ENCODE measurements at regions not wholly inside any gene's neighbourhood (a gene's known extent, or its start where the extent isn't known, plus 50 kb on each side); places are given as distances from the start of the nearest gene placed in this dataset.

DNA sequence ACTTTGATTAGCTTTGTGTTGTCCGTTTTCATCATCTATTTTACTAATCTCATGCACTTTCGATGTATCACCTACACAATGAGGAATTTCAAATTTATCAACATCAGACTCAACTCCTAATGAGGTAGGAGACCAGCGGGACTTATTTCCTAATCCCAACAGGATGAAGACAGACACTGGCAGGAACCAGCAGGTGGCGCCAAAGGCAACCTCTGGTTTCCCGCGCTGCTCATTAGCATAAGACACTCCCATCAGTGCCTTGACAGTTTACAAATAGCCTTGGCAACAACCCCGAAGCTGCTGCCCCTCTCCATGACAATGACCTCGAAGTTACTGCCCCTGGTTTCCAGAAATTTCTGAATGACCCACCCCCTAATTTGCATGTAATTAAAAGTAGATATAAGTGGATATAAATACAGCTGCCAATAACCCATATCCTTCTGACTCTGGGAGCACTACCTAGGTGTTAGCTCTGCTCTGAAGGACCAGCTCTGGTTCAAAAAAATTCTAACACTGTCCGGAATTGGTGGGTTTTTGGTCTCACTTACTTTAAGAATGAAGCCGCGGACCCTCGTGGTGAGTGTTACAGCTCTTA, 974.8 kb downstream of the ADGRL2 start:
- no peak overlapping the region for H3K27ac ChIP-seq (ENCODE audit: low read depth, low read length)
- no peaks in the 10 kb centered on the region for H3K9me3 ChIP-seq (ENCODE audit: control insufficient read depth in 3 of 3, low read length in 3 of 3)

DNA sequence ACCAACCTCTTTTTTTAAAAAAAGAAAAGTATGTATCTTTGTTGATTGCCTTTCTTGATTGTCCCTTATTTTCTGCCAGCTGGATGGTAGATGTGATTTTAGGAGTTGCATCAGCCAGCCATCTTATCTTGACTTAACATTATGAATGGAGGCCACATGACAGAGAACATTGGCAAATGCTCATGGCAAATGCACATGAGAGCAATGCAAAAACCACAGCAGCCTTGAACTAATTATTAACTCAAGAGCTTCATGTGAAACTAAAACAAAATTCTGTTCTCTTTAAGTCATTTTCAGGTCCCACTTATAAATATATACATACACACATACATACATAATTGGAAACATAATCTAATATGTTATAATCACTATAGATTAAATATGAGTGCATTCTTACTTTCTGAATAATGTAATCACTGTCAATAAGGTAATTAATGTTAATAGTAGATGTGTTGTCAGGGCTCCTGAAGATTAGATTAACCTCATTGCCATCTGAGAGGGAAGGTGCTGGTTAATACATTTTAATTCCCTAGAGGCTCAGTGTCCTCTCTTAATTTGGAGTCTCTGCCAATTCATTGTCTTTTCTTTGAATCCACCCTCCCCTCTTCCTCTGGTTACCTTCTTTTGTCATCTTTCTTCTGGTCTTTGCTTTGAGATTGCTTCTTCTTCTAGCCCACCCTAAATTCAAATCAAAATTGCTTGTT, 962.2 kb downstream of the ADGRL2 start:
- Histone ChIP-seq H3K4me1 (ENCODE audit: control insufficient read depth in 3 of 3, insufficient read depth in 3 of 3, low read length in 3 of 3) (no peaks in the 10 kb centered on the region), H3K9me3 (ENCODE audit: control insufficient read depth in 3 of 3, low read length in 3 of 3) (no peaks in the 10 kb centered on the region), H3K27me3 (ENCODE audit: control insufficient read depth in 3 of 3, insufficient read depth in 3 of 3, low read length in 3 of 3) (no peaks in the 10 kb centered on the region), H3K36me3 (ENCODE audit: control insufficient read depth in 3 of 3, insufficient read depth in 3 of 3, low read length in 3 of 3) (no peaks in the 10 kb centered on the region), H3K4me3 (ENCODE audit: low read length in 3 of 3) (no peak overlapping the region), H3K9ac (ENCODE audit: low read depth in 1 of 3, low read length in 3 of 3) (no peak overlapping the region), H3K27ac (ENCODE audit: low read depth, low read length) (no peak overlapping the region)

More for the DNA sequence above, 974.8 kb downstream of the ADGRL2 start:
- Histone ChIP-seq H3K36me3 (ENCODE audit: control insufficient read depth in 3 of 3, insufficient read depth in 3 of 3, low read length in 3 of 3) (no peaks in the 10 kb centered on the region), H3K4me3 (ENCODE audit: low read length in 3 of 3) (no peak overlapping the region), H3K9ac (ENCODE audit: low read depth in 1 of 3, low read length in 3 of 3) (no peak overlapping the region), H3K27me3 (ENCODE audit: control insufficient read depth in 3 of 3, insufficient read depth in 3 of 3, low read length in 3 of 3) (no peaks in the 10 kb centered on the region), H3K4me1 (ENCODE audit: control insufficient read depth in 3 of 3, insufficient read depth in 3 of 3, low read length in 3 of 3) (no peaks in the 10 kb centered on the region)

DNA sequence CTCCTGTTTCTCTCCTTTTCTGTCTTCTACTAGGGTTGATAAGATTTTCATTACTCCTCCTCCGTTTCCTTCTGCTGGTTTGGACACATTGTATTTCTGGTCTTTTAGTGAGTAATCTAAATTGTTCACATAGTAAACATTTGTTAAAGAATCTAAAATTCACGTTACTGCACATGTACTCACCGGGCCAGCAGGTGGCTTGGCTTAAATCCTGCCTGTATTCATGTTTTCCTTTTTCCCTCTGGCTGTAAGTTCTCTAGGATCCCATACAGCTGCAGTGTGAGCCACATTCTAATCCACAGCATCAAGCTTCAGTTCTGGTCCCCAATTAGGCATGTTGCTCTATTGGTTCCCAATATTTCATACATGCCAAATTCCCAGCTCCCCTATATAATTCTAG, 958.3 kb downstream of the ADGRL2 start:
- Histone ChIP-seq H3K27ac (ENCODE audit: low read depth, low read length) (no peak overlapping the region), H3K36me3 (ENCODE audit: control insufficient read depth in 3 of 3, insufficient read depth in 3 of 3, low read length in 3 of 3) (no peaks in the 10 kb centered on the region), H3K27me3 (ENCODE audit: control insufficient read depth in 3 of 3, insufficient read depth in 3 of 3, low read length in 3 of 3) (no peaks in the 10 kb centered on the region), H3K9me3 (ENCODE audit: control insufficient read depth in 3 of 3, low read length in 3 of 3) (no peaks in the 10 kb centered on the region), H3K4me1 (ENCODE audit: control insufficient read depth in 3 of 3, insufficient read depth in 3 of 3, low read length in 3 of 3) (no peaks in the 10 kb centered on the region), H3K4me3 (ENCODE audit: low read length in 3 of 3) (no peak overlapping the region), H3K9ac (ENCODE audit: low read depth in 1 of 3, low read length in 3 of 3) (no peak overlapping the region)

DNA sequence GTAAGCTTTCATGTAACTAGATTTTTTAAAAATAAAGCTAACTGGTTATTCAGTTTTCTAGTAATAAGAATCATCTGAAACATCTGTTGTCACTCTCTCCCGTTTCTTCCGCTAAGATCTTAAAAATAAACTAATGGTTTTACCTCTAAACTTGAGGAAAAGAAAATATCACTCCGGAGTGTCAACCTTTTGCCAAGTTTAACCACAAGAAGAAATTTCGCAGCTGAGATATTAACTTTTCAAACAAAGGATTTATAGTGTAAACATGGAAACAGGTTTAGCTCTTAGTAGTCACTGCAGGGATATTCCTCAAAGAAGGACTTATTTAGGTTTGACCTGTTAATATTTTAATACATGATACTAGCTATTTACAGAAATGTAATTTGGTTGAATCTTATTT, 954.9 kb downstream of the ADGRL2 start:
- Histone ChIP-seq H3K9me3 (ENCODE audit: control insufficient read depth in 3 of 3, low read length in 3 of 3) (no peaks in the 10 kb centered on the region), H3K27me3 (ENCODE audit: control insufficient read depth in 3 of 3, insufficient read depth in 3 of 3, low read length in 3 of 3) (no peaks in the 10 kb centered on the region), H3K9ac (ENCODE audit: low read depth in 1 of 3, low read length in 3 of 3) (no peak overlapping the region), H3K27ac (ENCODE audit: low read depth, low read length) (no peak overlapping the region), H3K4me1 (ENCODE audit: control insufficient read depth in 3 of 3, insufficient read depth in 3 of 3, low read length in 3 of 3) (no peaks in the 10 kb centered on the region), H3K4me3 (ENCODE audit: low read length in 3 of 3) (no peak overlapping the region), H3K36me3 (ENCODE audit: control insufficient read depth in 3 of 3, insufficient read depth in 3 of 3, low read length in 3 of 3) (no peaks in the 10 kb centered on the region)

DNA sequence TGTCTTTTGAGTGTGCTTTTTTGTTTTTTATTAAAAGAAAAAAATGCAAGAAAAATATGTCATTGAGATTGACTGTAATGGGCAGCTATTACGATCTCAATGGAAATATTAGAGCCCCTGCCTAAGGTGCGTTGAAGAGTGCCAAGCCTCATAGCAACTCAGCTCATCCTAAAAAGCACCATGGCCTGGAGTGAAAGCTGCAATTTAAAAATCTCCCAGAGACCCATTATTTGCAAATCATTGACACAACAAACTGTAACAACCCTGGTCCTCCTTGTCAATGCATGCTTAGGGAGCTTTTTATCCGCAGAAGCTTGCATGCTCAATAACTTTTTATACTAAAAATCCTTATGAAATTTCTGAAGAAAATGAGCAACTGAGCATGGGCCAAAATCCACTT, 954.5 kb downstream of the ADGRL2 start:
- H3K9ac ChIP-seq (ENCODE audit: low read depth in 1 of 3, low read length in 3 of 3): no peak overlapping the region
- no peaks in the 10 kb centered on the region for H3K36me3 ChIP-seq (ENCODE audit: control insufficient read depth in 3 of 3, insufficient read depth in 3 of 3, low read length in 3 of 3)
- no peaks in the 10 kb centered on the region for H3K27me3 ChIP-seq (ENCODE audit: control insufficient read depth in 3 of 3, insufficient read depth in 3 of 3, low read length in 3 of 3)
- H3K9me3 ChIP-seq (ENCODE audit: control insufficient read depth in 3 of 3, low read length in 3 of 3): no peaks in the 10 kb centered on the region
- no peak overlapping the region for H3K27ac ChIP-seq (ENCODE audit: low read depth, low read length)
- no peak overlapping the region for H3K4me3 ChIP-seq (ENCODE audit: low read length in 3 of 3)
- H3K4me1 ChIP-seq (ENCODE audit: control insufficient read depth in 3 of 3, insufficient read depth in 3 of 3, low read length in 3 of 3): no peaks in the 10 kb centered on the region

DNA sequence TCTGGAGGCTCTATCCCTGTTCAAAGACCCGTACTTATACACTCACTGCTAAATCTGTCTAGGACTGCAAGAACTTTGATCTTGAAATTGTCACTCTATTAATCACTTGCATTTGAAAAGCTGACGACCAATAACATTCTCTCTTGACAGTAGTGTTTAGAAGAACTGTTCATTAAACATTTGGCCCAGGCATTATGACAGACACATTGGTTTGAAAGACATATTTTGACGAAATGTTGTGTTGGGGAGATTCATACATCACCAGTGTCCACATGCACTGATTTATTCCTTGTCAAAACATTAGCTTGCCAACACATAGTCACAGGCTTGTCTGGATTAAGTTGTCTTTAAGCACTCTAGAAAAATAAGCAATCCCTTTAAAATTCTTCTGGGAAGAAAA, 951.3 kb downstream of the ADGRL2 start:
- Histone ChIP-seq H3K27ac (ENCODE audit: low read depth, low read length) (no peak overlapping the region), H3K36me3 (ENCODE audit: control insufficient read depth in 3 of 3, insufficient read depth in 3 of 3, low read length in 3 of 3) (no peaks in the 10 kb centered on the region), H3K9ac (ENCODE audit: low read depth in 1 of 3, low read length in 3 of 3) (no peak overlapping the region)

DNA sequence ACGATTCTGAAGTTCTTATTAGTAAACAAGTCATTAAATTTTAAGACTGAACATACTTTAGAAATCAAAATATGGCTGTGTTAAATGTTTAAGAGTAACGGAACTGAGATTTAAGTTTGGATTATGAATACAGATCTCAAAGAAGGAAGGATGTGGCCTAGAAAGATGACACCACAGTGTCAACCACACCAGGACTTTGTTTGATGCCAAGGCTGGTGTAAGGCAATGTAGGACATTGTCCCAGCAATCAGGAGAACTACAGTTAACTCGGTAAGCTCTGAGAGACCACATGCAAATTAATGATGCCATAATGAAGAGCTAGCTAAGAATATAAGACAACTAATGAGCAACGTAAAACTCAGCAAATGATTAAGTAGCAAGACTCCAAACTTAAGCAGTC, 932.9 kb downstream of the ADGRL2 start:
- H3K27me3 ChIP-seq (ENCODE audit: control insufficient read depth in 3 of 3, insufficient read depth in 3 of 3, low read length in 3 of 3): no peaks in the 10 kb centered on the region
- no peaks in the 10 kb centered on the region for H3K4me1 ChIP-seq (ENCODE audit: control insufficient read depth in 3 of 3, insufficient read depth in 3 of 3, low read length in 3 of 3)
- peaks cover 0 to 2% (median 0%) of the 10 kb centered on the region in 3 donors for H3K9me3 ChIP-seq (ENCODE audit: control insufficient read depth in 3 of 3, low read length in 3 of 3)
- no peaks in the 10 kb centered on the region for H3K36me3 ChIP-seq (ENCODE audit: control insufficient read depth in 3 of 3, insufficient read depth in 3 of 3, low read length in 3 of 3)
- H3K27ac ChIP-seq (ENCODE audit: low read depth, low read length): no peak overlapping the region
- no peak overlapping the region for H3K4me3 ChIP-seq (ENCODE audit: low read length in 3 of 3)
- H3K9ac ChIP-seq (ENCODE audit: low read depth in 1 of 3, low read length in 3 of 3): no peak overlapping the region

More for the DNA sequence above, 951.3 kb downstream of the ADGRL2 start:
- no peak overlapping the region for H3K4me3 ChIP-seq (ENCODE audit: low read length in 3 of 3)
- no peaks in the 10 kb centered on the region for H3K4me1 ChIP-seq (ENCODE audit: control insufficient read depth in 3 of 3, insufficient read depth in 3 of 3, low read length in 3 of 3)
- no peaks in the 10 kb centered on the region for H3K9me3 ChIP-seq (ENCODE audit: control insufficient read depth in 3 of 3, low read length in 3 of 3)
- H3K27me3 ChIP-seq (ENCODE audit: control insufficient read depth in 3 of 3, insufficient read depth in 3 of 3, low read length in 3 of 3): no peaks in the 10 kb centered on the region

DNA sequence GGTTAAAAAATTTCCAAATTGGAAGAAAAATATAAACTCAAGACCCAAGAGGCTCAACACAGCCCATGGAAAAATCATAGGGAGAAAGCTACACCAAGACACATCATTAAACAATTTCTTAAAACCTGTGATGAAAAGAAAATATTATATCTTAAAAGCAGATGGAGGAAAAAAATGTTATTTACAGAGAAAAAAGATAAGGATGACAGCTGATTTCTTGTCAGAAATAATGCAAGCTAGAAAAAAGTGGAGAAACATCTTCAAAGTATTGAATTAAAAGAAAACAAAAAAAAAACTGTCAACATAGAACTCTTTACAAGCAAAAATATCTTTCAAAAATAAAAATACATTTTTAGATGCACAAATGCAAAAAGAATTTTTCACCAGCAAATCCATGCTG, 930.5 kb downstream of the ADGRL2 start:
- no peak overlapping the region for H3K27ac ChIP-seq (ENCODE audit: low read depth, low read length)
- H3K9ac ChIP-seq (ENCODE audit: low read depth in 1 of 3, low read length in 3 of 3): no peak overlapping the region
- peaks cover 0 to 2% (median 0%) of the 10 kb centered on the region in 3 donors for H3K9me3 ChIP-seq (ENCODE audit: control insufficient read depth in 3 of 3, low read length in 3 of 3)
- H3K4me1 ChIP-seq (ENCODE audit: control insufficient read depth in 3 of 3, insufficient read depth in 3 of 3, low read length in 3 of 3): no peaks in the 10 kb centered on the region
- no peaks in the 10 kb centered on the region for H3K36me3 ChIP-seq (ENCODE audit: control insufficient read depth in 3 of 3, insufficient read depth in 3 of 3, low read length in 3 of 3)
- H3K27me3 ChIP-seq (ENCODE audit: control insufficient read depth in 3 of 3, insufficient read depth in 3 of 3, low read length in 3 of 3): no peaks in the 10 kb centered on the region
- no peak overlapping the region for H3K4me3 ChIP-seq (ENCODE audit: low read length in 3 of 3)

- Histone ChIP-seq H3K27me3 (ENCODE audit: control insufficient read depth in 3 of 3, insufficient read depth in 3 of 3, low read length in 3 of 3) (no peaks in the 10 kb centered on the region), H3K4me1 (ENCODE audit: control insufficient read depth in 3 of 3, insufficient read depth in 3 of 3, low read length in 3 of 3) (no peaks in the 10 kb centered on the region), H3K27ac (ENCODE audit: low read depth, low read length) (no peak overlapping the region), H3K36me3 (ENCODE audit: control insufficient read depth in 3 of 3, insufficient read depth in 3 of 3, low read length in 3 of 3) (no peaks in the 10 kb centered on the region), H3K9ac (ENCODE audit: low read depth in 1 of 3, low read length in 3 of 3) (no peak overlapping the region), H3K4me3 (ENCODE audit: low read length in 3 of 3) (no peak overlapping the region), H3K9me3 (ENCODE audit: control insufficient read depth in 3 of 3, low read length in 3 of 3) (peaks cover 0 to 2% (median 0%) of the 10 kb centered on the region in 3 donors)
These were observed 927.5 kb downstream of the ADGRL2 start for GRCh38 chr1:82728206-82728605.

DNA sequence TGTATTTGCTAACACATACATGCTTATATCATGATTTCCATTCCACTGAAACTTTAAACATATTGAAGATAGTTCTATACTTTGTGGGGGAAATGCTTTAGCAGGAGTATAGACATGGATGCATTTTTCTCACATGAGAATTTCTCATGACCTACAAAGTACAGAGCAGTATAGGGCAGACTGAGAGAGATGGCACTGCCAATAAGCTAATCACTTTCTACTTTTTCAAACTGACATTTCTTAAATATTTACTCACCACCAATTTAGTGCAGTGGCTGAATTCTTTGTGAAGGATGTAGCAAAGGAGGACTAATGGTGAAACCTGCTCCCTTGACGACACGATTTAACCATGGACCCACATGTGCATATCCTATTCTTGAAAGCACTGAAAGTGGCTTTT, 923.5 kb downstream of the ADGRL2 start:
- no peaks in the 10 kb centered on the region for H3K36me3 ChIP-seq (ENCODE audit: control insufficient read depth in 3 of 3, insufficient read depth in 3 of 3, low read length in 3 of 3)
- no peaks in the 10 kb centered on the region for H3K4me1 ChIP-seq (ENCODE audit: control insufficient read depth in 3 of 3, insufficient read depth in 3 of 3, low read length in 3 of 3)
- no peak overlapping the region for H3K27ac ChIP-seq (ENCODE audit: low read depth, low read length)
- no peaks in the 10 kb centered on the region for H3K27me3 ChIP-seq (ENCODE audit: control insufficient read depth in 3 of 3, insufficient read depth in 3 of 3, low read length in 3 of 3)
- H3K4me3 ChIP-seq (ENCODE audit: low read length in 3 of 3): no peak overlapping the region
- no peaks in the 10 kb centered on the region for H3K9me3 ChIP-seq (ENCODE audit: control insufficient read depth in 3 of 3, low read length in 3 of 3)
- H3K9ac ChIP-seq (ENCODE audit: low read depth in 1 of 3, low read length in 3 of 3): no peak overlapping the region

Measured in skeletal muscle tissue (tissue), 3 donors.